ENCODE measurements at regions not wholly inside any gene's neighbourhood (a gene's known extent, or its start where the extent isn't known, plus 50 kb on each side); places are given as distances from the start of the nearest gene placed in this dataset.

DNA sequence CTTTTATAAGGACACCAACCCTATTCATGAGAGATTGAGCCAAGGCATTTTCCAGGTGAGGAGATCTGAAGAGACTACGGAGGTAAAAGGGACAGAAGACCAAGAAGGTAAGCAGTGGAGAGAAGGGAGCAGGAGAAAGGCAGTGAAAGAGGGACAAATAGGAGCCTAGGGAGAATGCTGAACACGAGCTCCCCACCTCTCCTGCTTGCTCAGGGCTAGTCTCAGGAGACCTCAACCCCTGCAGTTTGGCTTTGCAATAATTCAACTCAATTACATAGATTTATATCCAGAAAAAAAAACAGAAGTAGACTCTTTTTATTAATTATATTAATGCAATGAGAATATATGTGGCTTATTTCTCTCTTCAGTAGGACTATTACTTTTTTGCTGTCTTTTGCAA is 91.0 kb upstream of the DDX18 start:
- peaks cover 11% of the 10 kb centered on the region for H3K27me3 ChIP-seq (ENCODE audit: low read depth)
- H3K4me1 ChIP-seq = no peaks in the 10 kb centered on the region
- no peak overlapping the region for H3K4me3 ChIP-seq
- no peaks in the 10 kb centered on the region for H3K9me3 ChIP-seq (replicated peaks)
- TF ChIP-seq, protein P1, sequence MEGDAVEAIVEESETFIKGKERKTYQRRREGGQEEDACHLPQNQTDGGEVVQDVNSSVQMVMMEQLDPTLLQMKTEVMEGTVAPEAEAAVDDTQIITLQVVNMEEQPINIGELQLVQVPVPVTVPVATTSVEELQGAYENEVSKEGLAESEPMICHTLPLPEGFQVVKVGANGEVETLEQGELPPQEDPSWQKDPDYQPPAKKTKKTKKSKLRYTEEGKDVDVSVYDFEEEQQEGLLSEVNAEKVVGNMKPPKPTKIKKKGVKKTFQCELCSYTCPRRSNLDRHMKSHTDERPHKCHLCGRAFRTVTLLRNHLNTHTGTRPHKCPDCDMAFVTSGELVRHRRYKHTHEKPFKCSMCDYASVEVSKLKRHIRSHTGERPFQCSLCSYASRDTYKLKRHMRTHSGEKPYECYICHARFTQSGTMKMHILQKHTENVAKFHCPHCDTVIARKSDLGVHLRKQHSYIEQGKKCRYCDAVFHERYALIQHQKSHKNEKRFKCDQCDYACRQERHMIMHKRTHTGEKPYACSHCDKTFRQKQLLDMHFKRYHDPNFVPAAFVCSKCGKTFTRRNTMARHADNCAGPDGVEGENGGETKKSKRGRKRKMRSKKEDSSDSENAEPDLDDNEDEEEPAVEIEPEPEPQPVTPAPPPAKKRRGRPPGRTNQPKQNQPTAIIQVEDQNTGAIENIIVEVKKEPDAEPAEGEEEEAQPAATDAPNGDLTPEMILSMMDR (IDR thresholded peaks at IDR 0.05; ENCODE audit: borderline replicate concordance) = no peak
- intact Hi-C loops (cut with micrococcal nuclease) = no loop called here
- no peak overlapping the region for H3K27ac ChIP-seq (replicated peaks)
- no peak for DNase-seq
- no peaks in the 10 kb centered on the region for H3K36me3 ChIP-seq

DNA sequence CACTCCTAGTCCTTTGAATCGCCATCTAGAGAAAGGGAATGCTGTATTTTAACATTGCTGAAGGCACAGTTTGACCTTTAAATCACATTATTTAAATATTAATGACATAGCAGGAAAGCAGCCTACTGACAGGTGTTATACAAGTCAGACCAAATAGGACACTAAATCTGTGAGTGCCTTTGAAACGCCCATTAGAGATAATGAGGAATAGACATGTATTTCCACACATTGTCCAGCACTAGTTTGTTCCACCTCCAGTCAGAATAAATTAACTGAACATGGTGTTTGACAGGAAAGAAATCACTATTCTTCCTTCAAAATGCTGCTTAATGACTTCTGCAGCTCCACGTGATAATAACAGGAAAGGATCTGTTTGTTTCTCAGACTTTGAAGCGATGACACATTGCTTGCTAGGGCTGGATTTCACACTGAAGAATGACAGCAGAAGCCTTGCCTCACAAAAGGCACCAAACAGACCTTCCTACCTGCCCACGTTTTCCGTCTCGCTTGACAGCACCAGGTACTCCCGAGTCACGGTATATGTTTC is 90.5 kb upstream of the DDX18 start:
- TF ChIP-seq, protein P1 (IDR thresholded peaks at IDR 0.05; ENCODE audit: borderline replicate concordance) = no peak
- Histone ChIP-seq H3K27ac (replicated peaks) (no peak overlapping the region), H3K4me1 (no peaks in the 10 kb centered on the region), H3K9me3 (replicated peaks) (no peaks in the 10 kb centered on the region), H3K36me3 (no peaks in the 10 kb centered on the region), H3K4me3 (no peak overlapping the region), H3K27me3 (ENCODE audit: low read depth) (peaks cover 11% of the 10 kb centered on the region)
- intact Hi-C loops (cut with micrococcal nuclease) = no loop called here
- no peak for DNase-seq

DNA sequence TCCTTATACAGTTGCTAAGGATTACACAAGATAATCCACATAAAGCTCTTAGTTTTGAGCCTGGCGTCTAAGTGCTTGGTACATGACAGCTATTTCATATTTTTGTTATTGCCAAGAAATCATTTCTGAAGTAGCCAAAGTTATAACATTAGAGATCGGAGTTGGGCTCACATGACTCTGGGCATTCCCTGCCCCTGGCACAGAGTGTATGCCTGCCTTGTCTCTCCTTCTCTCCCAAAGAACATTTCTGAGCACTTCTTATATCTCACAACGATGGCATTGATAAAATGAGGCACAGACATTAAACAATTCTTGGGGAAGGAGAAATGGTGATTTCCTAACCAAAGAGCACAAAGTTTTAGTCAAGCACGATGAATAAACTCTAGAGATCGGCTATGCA is 87.7 kb upstream of the DDX18 start:
- peaks cover 3% of the 10 kb centered on the region for H3K9me3 ChIP-seq (replicated peaks)
- no peak overlapping the region for H3K4me3 ChIP-seq
- no peak for DNase-seq
- no peaks in the 10 kb centered on the region for H3K27me3 ChIP-seq (ENCODE audit: low read depth)
- intact Hi-C loops (cut with micrococcal nuclease) = no loop called here
- no peaks in the 10 kb centered on the region for H3K4me1 ChIP-seq
- no peak overlapping the region for H3K27ac ChIP-seq (replicated peaks)
- TF ChIP-seq, protein P1 (IDR thresholded peaks at IDR 0.05; ENCODE audit: borderline replicate concordance) = no peak
- no peaks in the 10 kb centered on the region for H3K36me3 ChIP-seq

DNA sequence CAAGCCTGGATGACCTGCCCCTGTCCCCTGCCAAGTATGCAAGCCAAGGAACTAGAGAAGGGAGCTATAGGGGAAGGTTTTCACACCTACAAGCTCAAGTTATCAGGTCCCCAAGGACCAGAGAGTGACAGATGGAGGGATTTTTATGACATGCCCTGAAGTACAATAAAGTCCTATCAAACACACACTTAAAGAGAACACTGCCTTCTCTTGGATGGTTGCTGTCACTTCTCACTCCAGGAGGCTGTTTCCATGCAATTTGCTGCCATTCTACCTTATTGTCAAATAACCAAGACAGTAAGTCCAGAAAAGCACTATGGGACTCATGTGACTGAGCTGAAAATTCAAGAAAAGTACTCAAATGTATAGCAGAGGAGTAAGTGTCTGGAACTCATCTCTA is 76.6 kb upstream of the DDX18 start:
- TF ChIP-seq, protein P1 (IDR thresholded peaks at IDR 0.05; ENCODE audit: borderline replicate concordance) = no peak
- intact Hi-C loops (cut with micrococcal nuclease) = no loop called here
- Histone ChIP-seq H3K4me1 (no peaks in the 10 kb centered on the region), H3K27ac (replicated peaks) (no peak overlapping the region), H3K27me3 (ENCODE audit: low read depth) (no peaks in the 10 kb centered on the region), H3K36me3 (no peaks in the 10 kb centered on the region), H3K4me3 (no peak overlapping the region), H3K9me3 (replicated peaks) (peaks cover 2% of the 10 kb centered on the region)
- no peak for DNase-seq

DNA sequence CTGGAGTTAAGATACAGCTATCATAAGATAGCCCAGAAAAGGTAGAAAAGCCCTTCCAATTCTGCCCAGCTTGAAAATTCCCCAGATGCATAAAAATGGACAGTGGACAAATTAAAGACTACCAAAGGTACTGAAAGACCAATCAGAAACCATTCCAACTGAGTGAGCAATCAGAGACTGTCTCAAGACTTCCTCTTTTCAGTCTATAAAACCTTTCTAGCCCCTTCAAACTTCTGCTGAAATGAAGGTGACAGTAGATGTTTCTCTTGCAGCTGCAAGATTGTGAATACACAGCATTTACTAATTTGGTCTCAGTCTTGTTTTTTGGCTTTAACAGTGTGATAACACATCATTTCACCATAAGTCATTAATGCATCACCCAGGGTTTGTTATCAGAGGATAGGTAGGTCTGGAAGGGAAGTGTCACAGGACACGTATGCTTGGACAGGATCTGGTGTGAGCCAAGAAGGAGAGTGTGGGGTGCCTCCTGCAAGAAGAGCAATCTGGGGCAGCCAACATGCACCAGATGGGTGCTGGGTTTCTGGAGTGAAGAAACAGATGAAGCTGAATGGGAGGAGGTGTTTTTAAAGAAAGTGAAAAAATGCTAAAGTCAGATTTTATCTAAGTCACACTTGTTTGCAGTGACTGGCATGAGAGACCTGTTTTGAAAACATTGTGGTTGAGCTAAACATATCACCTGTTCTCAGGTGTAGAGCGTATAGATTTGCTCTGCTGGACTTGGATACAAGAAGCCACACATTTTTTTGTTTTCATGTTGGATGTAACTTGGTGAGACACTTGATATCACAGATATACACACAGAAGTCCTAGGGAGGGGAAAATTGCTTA is 75.3 kb upstream of the DDX18 start:
- intact Hi-C loops (cut with micrococcal nuclease) = no loop called here

More for the DNA sequence above, 75.3 kb upstream of the DDX18 start:
- DNase-seq = no peak
- H3K9me3 ChIP-seq (replicated peaks) = no peaks in the 10 kb centered on the region
- no peaks in the 10 kb centered on the region for H3K4me1 ChIP-seq
- H3K27me3 ChIP-seq (ENCODE audit: low read depth) = no peaks in the 10 kb centered on the region
- H3K27ac ChIP-seq (replicated peaks) = no peak overlapping the region
- H3K36me3 ChIP-seq = no peaks in the 10 kb centered on the region
- TF ChIP-seq, protein P1 (IDR thresholded peaks at IDR 0.05; ENCODE audit: borderline replicate concordance) = no peak
- H3K4me3 ChIP-seq = no peak overlapping the region

Measured in left ventricle myocardium inferior (tissue), 1 donor.